Ovary (tissue), 7 donors: ENCODE measurements at regions not wholly inside any gene's neighbourhood (a gene's known extent, or its start where the extent isn't known, plus 50 kb on each side); places are given as distances from the start of the nearest gene placed in this dataset.

Experiments used
- DNase-seq, 5 donors: peaks; one replicate each; pipeline ENCODE4 v3.0.0-alpha.2; 2019 to 2020
- H3K27ac ChIP-seq, 2 donors: fragments of 200-600 bp; one replicate each; pipeline versions ENCODE4 v1.5.1 to v1.8.0; 2019 to 2022
- H3K27me3 ChIP-seq: fragments of 200-600 bp; one replicate; pipeline ENCODE4 v1.8.0; 2022
- H3K36me3 ChIP-seq: fragments of 200-600 bp; sonication (generic); one replicate; pipeline ENCODE4 v1.5.1; 2019
- H3K4me1 ChIP-seq: one replicate; pipeline ENCODE4 v1.8.1; 2013; ENCODE audit warnings: mild to moderate bottlenecking, moderate library complexity; ENCODE audit not compliant: insufficient read depth
- H3K4me3 ChIP-seq: fragments of 200-600 bp; sonication (generic); one replicate; pipeline ENCODE4 v1.5.1; 2017
- H3K9me3 ChIP-seq, 2 donors: fragments of 200-600 bp in 1 of 2; sonication (generic) in 1 of 2; one replicate each; pipeline versions ENCODE4 v1.5.1 to v1.8.1; 2013 to 2019; ENCODE audit warnings: mild to moderate bottlenecking in 1 of 2, moderate library complexity in 1 of 2
- CTCF ChIP-seq, 3 donors: fragments of 450-650 bp in 2 of 3; fragments of 200-600 bp in 1 of 3; IDR thresholded peaks; one replicate each; pipeline versions ENCODE4 v1.5.1 to v1.8.0; 2016 to 2022; ENCODE audit warnings: antibody characterized with exemption in 3 of 3, mild to moderate bottlenecking in 1 of 3
- EP300 ChIP-seq: sonication (generic); formaldehyde crosslinking; IDR thresholded peaks from one replicate; pipeline ENCODE4 v1.6.1; 2017; ENCODE audit warnings: antibody characterized with exemption
- POLR2A ChIP-seq: fragments of 450-650 bp; IDR thresholded peaks from one replicate; pipeline ENCODE4 v1.6.1; 2017; ENCODE audit warnings: antibody characterized with exemption, mild to moderate bottlenecking, moderate library complexity
- WGBS, 3 donors: extraction: QIAGEN DNeasy Blood & Tissue Kit in 1 of 3; methylation state at CpG; one replicate each; pipeline versions ENCODE4 v1.1.5 to v1.1.7; 2013 to 2017; 5-methylcytosine and 5-hydroxymethylcytosine counted together
- intact Hi-C, 4 donors: fragments of 100-400 bp; cut with DNase I; formaldehyde crosslinking; loops; one replicate each; pipeline versions ENCODE4 v1.11.0 to v1.15.1; 2022 to 2023
- donor health status: DM: no; HTN: no; CAD: no; lungs with moderate emphysema.
- donor health status: DM: no; HTN: no; CAD: no.
- donor health status: Bipolar disorder and iron deficiency.
- donor health status: DM: no; HTN: no; CAD: no.
- donor health status: DM: yes; HTN: yes; CAD: no.

DNA sequence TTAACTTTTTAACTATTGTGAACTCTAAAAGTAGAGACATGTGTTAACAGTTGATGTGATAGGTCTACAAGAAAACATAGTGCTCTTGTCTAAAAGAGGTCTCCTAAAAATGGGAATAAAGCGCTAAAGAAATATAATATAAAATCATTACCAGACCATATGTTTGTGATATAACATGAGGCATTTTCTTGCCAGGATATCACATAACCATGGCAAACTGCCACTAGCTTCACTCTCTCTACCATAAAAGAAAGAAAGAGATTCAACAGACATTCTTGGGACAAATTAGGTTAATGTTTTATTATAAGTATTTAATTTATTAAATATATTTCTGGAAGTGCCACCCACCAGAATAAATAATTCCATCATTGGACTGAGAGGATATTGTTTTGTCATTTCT is 115.0 kb downstream of the TMEM26 start:
- intact Hi-C loops, result no loop called here
- Histone ChIP-seq H3K4me1 (no peaks in the 10 kb centered on the region), H3K4me3 (no peak overlapping the region), H3K36me3 (no peaks in the 10 kb centered on the region), H3K27ac (no peak overlapping the region), H3K9me3 (no peaks in the 10 kb centered on the region), H3K27me3 (no peaks in the 10 kb centered on the region)
- 92 to 95% (median 92%) methylated on average over 1 of the region's 1 CpG for WGBS, 3 donors
- TF ChIP-seq EP300 (no peak), CTCF (IDR thresholded peaks at IDR 0.05) (no peak), POLR2A (no peak)
- no peak for DNase-seq

- no peak overlapping the region for H3K27ac ChIP-seq
- no peaks in the 10 kb centered on the region for H3K4me1 ChIP-seq
- H3K27me3 ChIP-seq, result no peaks in the 10 kb centered on the region
- H3K36me3 ChIP-seq, result no peaks in the 10 kb centered on the region
- WGBS, 3 donors, result 87 to 90% (median 87%) methylated on average over 3 of the region's 3 CpGs
- no peak for TF ChIP-seq EP300
- no peak for TF ChIP-seq CTCF (IDR thresholded peaks at IDR 0.05)
- no peak for TF ChIP-seq POLR2A
- no peaks in the 10 kb centered on the region for H3K9me3 ChIP-seq
- DNase-seq, result no peak
- no peak overlapping the region for H3K4me3 ChIP-seq
- intact Hi-C loops, result no loop called here
These were observed 115.4 kb downstream of the TMEM26 start for GRCh38 chr10:61337741-61338140.

GRCh38 chr10:61336831-61337230 is 116.3 kb downstream of the TMEM26 start:
- Histone ChIP-seq H3K4me3 (no peak overlapping the region), H3K27me3 (no peaks in the 10 kb centered on the region), H3K4me1 (no peaks in the 10 kb centered on the region), H3K36me3 (no peaks in the 10 kb centered on the region), H3K9me3 (no peaks in the 10 kb centered on the region), H3K27ac (no peak overlapping the region)
- WGBS, 3 donors, result 64 to 75% (median 69%) methylated on average over 4 of the region's 4 CpGs
- DNase-seq, result no peak
- intact Hi-C loops, result no loop called here
- TF ChIP-seq EP300, result no peak
- no peak for TF ChIP-seq POLR2A
- TF ChIP-seq CTCF (IDR thresholded peaks at IDR 0.05), result no peak

GRCh38 chr10:61335359-61335758 is 117.8 kb downstream of the TMEM26 start:
- no peaks in the 10 kb centered on the region for H3K36me3 ChIP-seq
- no peak overlapping the region for H3K4me3 ChIP-seq
- no peaks in the 10 kb centered on the region for H3K9me3 ChIP-seq
- no peak for TF ChIP-seq CTCF (IDR thresholded peaks at IDR 0.05)
- TF ChIP-seq EP300, result no peak
- TF ChIP-seq POLR2A, result no peak
- intact Hi-C loops, result no loop called here
- H3K27ac ChIP-seq, result no peak overlapping the region
- no peaks in the 10 kb centered on the region for H3K4me1 ChIP-seq
- no peaks in the 10 kb centered on the region for H3K27me3 ChIP-seq
- no peak for DNase-seq

DNA sequence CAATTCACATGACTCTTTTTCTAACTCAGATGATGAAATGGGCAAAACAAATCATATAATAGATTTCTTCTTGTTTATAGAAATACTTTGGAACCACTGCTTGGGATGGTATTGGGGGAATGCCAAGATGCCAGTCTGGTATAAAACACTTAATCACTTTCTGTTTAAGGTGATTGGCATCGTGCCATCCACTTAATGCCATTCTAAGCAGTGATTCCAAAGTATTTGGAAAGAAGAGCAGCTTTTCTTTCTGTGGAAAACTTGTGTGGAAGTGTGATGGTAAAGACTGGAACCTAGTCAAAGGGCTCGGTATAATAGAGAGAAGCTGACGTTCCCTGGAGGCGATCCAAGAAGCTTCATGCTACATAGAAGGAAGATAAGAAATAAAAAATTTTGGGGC is 120.6 kb downstream of the TMEM26 start:
- H3K27me3 ChIP-seq, result no peaks in the 10 kb centered on the region
- H3K27ac ChIP-seq, result no peak overlapping the region
- WGBS, 3 donors, result 41 to 48% (median 47%) methylated on average over 4 of the region's 4 CpGs
- no peak overlapping the region for H3K4me3 ChIP-seq
- intact Hi-C loops, result no loop called here
- TF ChIP-seq CTCF (IDR thresholded peaks at IDR 0.05) (no peak), EP300 (no peak), POLR2A (no peak)
- no peak for DNase-seq
- no peaks in the 10 kb centered on the region for H3K36me3 ChIP-seq
- H3K4me1 ChIP-seq, result no peaks in the 10 kb centered on the region
- H3K9me3 ChIP-seq, result no peaks in the 10 kb centered on the region
